ENCODE measurements at regions not wholly inside any gene's neighbourhood (a gene's known extent, or its start where the extent isn't known, plus 50 kb on each side); places are given as distances from the start of the nearest gene placed in this dataset.

- Mint-ChIP-seq H3K27ac (ENCODE audit: unreplicated experiment) (no peak overlapping the region), H3K27me3 (ENCODE audit: low read depth, unreplicated experiment) (no peaks in the 10 kb centered on the region), H3K4me1 (ENCODE audit: low read depth, unreplicated experiment) (no peaks in the 10 kb centered on the region), H3K4me3 (ENCODE audit: unreplicated experiment) (no peak overlapping the region), H3K9me3 (ENCODE audit: unreplicated experiment) (no peaks in the 10 kb centered on the region), H3K36me3 (ENCODE audit: low read depth, unreplicated experiment) (no peaks in the 10 kb centered on the region)
- Histone ChIP-seq H3K4me3 (ENCODE audit: insufficient read depth, low read depth, low read length) (no peak overlapping the region), H3K27me3 (ENCODE audit: insufficient read depth, low read length) (no peaks in the 10 kb centered on the region), H3K4me1 (ENCODE audit: insufficient read depth, low read length) (no peaks in the 10 kb centered on the region), H3K9ac (ENCODE audit: low read length) (no peak overlapping the region), H3K79me2 (ENCODE audit: insufficient read depth, low read length) (no peaks in the 10 kb centered on the region), H3K27ac (ENCODE audit: low read depth, low read length) (no peak overlapping the region), H4K20me1 (ENCODE audit: insufficient read depth, low read length) (no peaks in the 10 kb centered on the region), H3K36me3 (ENCODE audit: insufficient read depth, low read length) (no peaks in the 10 kb centered on the region), H3K4me2 (ENCODE audit: low read length) (no peak overlapping the region), H3K9me3 (ENCODE audit: insufficient read depth, low read depth, low read length) (no peaks in the 10 kb centered on the region), H2AFZ (ENCODE audit: low read depth, low read length) (no peak overlapping the region)
- DNase-seq (ENCODE audit: low read depth) (no peak), FAIRE-seq (no peak)
- TF ChIP-seq, protein P1, sequence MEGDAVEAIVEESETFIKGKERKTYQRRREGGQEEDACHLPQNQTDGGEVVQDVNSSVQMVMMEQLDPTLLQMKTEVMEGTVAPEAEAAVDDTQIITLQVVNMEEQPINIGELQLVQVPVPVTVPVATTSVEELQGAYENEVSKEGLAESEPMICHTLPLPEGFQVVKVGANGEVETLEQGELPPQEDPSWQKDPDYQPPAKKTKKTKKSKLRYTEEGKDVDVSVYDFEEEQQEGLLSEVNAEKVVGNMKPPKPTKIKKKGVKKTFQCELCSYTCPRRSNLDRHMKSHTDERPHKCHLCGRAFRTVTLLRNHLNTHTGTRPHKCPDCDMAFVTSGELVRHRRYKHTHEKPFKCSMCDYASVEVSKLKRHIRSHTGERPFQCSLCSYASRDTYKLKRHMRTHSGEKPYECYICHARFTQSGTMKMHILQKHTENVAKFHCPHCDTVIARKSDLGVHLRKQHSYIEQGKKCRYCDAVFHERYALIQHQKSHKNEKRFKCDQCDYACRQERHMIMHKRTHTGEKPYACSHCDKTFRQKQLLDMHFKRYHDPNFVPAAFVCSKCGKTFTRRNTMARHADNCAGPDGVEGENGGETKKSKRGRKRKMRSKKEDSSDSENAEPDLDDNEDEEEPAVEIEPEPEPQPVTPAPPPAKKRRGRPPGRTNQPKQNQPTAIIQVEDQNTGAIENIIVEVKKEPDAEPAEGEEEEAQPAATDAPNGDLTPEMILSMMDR (IDR thresholded peaks at IDR 0.05; ENCODE audit: insufficient read depth, low read depth, low read length) = no peak
- no peak for TF ChIP-seq EZH2 (IDR thresholded peaks at IDR 0.05; ENCODE audit: insufficient read depth, low read length)
Measured at GRCh38 chr3:145383416-145383815, 777.6 kb downstream of the PLOD2 start.

- Histone ChIP-seq H3K79me2 (ENCODE audit: insufficient read depth, low read length) (no peaks in the 10 kb centered on the region), H3K9me3 (ENCODE audit: insufficient read depth, low read depth, low read length) (no peaks in the 10 kb centered on the region), H3K27ac (ENCODE audit: low read depth, low read length) (no peak overlapping the region), H3K9ac (ENCODE audit: low read length) (no peak overlapping the region), H3K27me3 (ENCODE audit: insufficient read depth, low read length) (no peaks in the 10 kb centered on the region), H4K20me1 (ENCODE audit: insufficient read depth, low read length) (no peaks in the 10 kb centered on the region), H3K4me1 (ENCODE audit: insufficient read depth, low read length) (no peaks in the 10 kb centered on the region), H3K4me2 (ENCODE audit: low read length) (no peak overlapping the region), H3K36me3 (ENCODE audit: insufficient read depth, low read length) (no peaks in the 10 kb centered on the region), H2AFZ (ENCODE audit: low read depth, low read length) (no peak overlapping the region), H3K4me3 (ENCODE audit: insufficient read depth, low read depth, low read length) (no peak overlapping the region)
- TF ChIP-seq EZH2 (IDR thresholded peaks at IDR 0.05; ENCODE audit: insufficient read depth, low read length) = no peak
- TF ChIP-seq, protein P1 (IDR thresholded peaks at IDR 0.05; ENCODE audit: insufficient read depth, low read depth, low read length) = no peak
- Mint-ChIP-seq H3K9me3 (ENCODE audit: unreplicated experiment) (peaks cover 3% of the 10 kb centered on the region), H3K4me3 (ENCODE audit: unreplicated experiment) (no peak overlapping the region), H3K27ac (ENCODE audit: unreplicated experiment) (no peak overlapping the region), H3K36me3 (ENCODE audit: low read depth, unreplicated experiment) (no peaks in the 10 kb centered on the region), H3K27me3 (ENCODE audit: low read depth, unreplicated experiment) (no peaks in the 10 kb centered on the region), H3K4me1 (ENCODE audit: low read depth, unreplicated experiment) (no peaks in the 10 kb centered on the region)
- no peak for FAIRE-seq
- no peak for DNase-seq (ENCODE audit: low read depth)
Measured at GRCh38 chr3:145384307-145384706, 776.7 kb downstream of the PLOD2 start.

- TF ChIP-seq EZH2 (IDR thresholded peaks at IDR 0.05; ENCODE audit: insufficient read depth, low read length) = no peak
- TF ChIP-seq, protein P1 (IDR thresholded peaks at IDR 0.05; ENCODE audit: insufficient read depth, low read depth, low read length) = no peak
- Mint-ChIP-seq H3K4me3 (ENCODE audit: unreplicated experiment) (no peak overlapping the region), H3K9me3 (ENCODE audit: unreplicated experiment) (peaks cover 3% of the 10 kb centered on the region), H3K36me3 (ENCODE audit: low read depth, unreplicated experiment) (no peaks in the 10 kb centered on the region), H3K27ac (ENCODE audit: unreplicated experiment) (no peak overlapping the region), H3K4me1 (ENCODE audit: low read depth, unreplicated experiment) (no peaks in the 10 kb centered on the region), H3K27me3 (ENCODE audit: low read depth, unreplicated experiment) (no peaks in the 10 kb centered on the region)
- Histone ChIP-seq H3K36me3 (ENCODE audit: insufficient read depth, low read length) (no peaks in the 10 kb centered on the region), H3K4me2 (ENCODE audit: low read length) (no peak overlapping the region), H3K79me2 (ENCODE audit: insufficient read depth, low read length) (no peaks in the 10 kb centered on the region), H2AFZ (ENCODE audit: low read depth, low read length) (no peak overlapping the region), H3K27ac (ENCODE audit: low read depth, low read length) (no peak overlapping the region), H3K4me3 (ENCODE audit: insufficient read depth, low read depth, low read length) (no peak overlapping the region), H3K9ac (ENCODE audit: low read length) (no peak overlapping the region), H3K9me3 (ENCODE audit: insufficient read depth, low read depth, low read length) (no peaks in the 10 kb centered on the region), H3K27me3 (ENCODE audit: insufficient read depth, low read length) (no peaks in the 10 kb centered on the region), H4K20me1 (ENCODE audit: insufficient read depth, low read length) (no peaks in the 10 kb centered on the region), H3K4me1 (ENCODE audit: insufficient read depth, low read length) (no peaks in the 10 kb centered on the region)
- DNase-seq (ENCODE audit: low read depth) (no peak), FAIRE-seq (no peak)
Measured at GRCh38 chr3:145387211-145387610, 773.8 kb downstream of the PLOD2 start.

All from astrocyte (in vitro differentiated cells and primary cell).